Endothelial cell of hepatic sinusoid (primary cell): ENCODE measurements at regions not wholly inside any gene's neighbourhood (a gene's known extent, or its start where the extent isn't known, plus 50 kb on each side); places are given as distances from the start of the nearest gene placed in this dataset.

Experiments
- in situ Hi-C: cut with HindIII; loops from 2 replicates; pipeline ENCODE4 v1.10.0; 2017; ENCODE audit warnings: low sequenced_read_pairs

DNA sequence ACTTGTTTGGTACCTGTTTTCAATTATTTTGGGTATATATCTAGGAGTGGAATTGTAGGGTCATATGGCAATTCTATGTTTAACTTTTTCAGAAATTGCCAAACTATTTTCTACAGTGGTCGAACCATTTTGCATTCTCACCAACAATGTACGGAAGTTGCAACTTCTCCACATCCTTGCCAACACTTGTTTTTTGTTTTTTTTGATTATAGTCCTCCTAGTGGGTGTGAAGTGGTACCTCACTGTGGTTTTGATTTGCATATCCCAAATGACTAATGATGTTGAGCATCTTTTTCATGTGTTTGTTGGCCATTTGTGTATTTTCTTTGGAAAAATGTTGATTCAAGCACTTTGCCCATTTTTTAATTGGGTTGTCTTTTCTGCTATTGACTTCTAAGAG, 122.1 kb downstream of the RPS24 start:
- in situ Hi-C loops, result no loop called here

DNA sequence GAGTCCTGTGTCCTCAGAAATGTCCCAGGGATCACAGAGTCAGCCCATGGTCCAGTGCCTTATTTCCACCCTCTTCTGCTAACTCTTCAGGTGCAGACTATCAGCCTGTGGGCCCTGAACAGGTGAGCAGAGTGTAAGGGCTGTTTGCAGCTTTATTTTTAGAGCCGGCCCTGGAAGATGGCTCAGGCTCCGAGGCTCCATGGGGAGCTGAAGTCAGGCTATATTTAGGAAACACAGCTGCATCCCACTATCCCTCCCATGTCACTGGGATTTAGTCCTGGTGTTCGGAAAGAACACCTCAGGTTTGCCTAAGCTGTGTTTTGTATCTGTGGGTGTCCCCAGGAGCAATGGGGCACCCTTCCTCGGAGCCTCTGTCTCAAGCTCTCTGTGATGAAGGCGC, 126.9 kb downstream of the RPS24 start:
- in situ Hi-C loops, result no loop called here

DNA sequence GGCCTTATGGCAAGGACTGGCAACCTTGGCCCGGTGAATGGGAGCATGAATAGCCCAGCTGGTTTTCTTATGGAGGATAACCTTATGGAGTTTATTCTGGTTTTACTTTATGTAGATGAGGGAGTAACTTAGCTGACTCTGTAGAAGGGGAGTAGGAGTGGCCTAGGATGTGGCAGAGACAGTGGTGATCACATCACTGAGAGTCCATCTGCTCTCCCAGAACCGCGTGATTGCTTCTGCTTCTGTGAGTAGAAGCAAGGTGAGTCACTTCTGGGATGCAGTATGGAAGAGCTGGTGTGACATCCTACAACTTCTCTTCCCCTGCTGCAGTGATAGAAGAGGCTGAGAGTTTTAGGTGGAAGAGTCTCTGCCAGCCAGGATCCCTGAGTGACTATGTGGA, 129.2 kb downstream of the RPS24 start:
- in situ Hi-C loops, result no loop called here

DNA sequence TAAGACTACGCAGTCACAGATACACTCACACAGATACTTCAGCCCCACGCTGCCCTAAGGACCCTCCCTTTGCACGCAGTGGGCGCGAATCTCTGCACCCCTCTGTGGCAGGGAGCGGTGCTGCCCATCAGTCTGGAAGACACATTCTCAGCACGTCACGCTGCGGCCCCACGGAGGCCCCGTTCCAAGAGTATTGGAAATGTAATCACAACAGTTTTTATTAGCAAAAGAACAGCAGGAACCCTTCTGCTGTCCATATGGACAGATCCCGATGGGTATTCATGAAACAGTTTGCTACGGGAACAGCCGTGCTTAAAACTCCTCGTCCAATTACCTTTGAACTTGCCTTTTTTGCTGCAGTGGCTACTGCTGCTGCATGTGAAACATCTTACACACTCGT, 131.0 kb downstream of the RPS24 start:
- in situ Hi-C loops, result no loop called here

DNA sequence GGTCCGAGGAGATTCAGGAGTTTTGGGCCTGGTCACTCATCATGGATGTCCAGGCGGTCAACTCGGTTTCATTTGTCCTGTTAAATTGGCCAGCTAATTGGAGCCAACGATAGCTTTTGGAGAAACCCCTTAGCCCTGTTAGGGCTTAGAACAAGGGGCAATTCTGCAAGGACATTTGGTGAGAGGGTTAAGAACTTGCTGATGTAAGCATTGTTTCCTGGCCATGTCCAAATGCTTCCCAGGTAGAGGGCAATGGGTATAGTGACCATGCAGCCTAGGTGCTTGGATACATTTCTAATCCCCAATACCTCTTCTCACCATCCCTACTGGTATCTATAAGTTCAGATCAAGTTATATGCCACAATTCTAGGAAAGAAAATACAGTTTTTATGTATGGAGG, 131.5 kb downstream of the RPS24 start:
- in situ Hi-C loops, result no loop called here

DNA sequence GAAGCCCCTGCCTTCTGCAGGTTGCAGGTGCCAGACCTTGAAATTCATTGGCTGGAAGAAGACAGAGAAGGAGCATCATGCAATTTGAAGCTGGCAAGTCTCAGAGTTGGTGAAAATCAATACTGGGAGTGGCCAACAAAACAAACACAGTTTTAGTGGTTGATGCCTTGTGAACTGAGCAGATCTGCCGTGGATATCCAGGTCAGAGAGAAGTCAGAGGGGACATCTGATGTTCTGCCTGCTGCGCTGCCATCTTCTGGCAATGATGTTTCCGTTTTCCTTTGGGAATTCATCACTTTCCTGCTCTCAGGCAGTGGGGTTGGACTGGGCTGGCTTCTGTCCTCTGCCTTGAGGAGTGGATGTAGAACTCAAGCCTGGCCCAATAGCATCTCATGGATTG, 132.0 kb downstream of the RPS24 start:
- in situ Hi-C loops, result no loop called here

DNA sequence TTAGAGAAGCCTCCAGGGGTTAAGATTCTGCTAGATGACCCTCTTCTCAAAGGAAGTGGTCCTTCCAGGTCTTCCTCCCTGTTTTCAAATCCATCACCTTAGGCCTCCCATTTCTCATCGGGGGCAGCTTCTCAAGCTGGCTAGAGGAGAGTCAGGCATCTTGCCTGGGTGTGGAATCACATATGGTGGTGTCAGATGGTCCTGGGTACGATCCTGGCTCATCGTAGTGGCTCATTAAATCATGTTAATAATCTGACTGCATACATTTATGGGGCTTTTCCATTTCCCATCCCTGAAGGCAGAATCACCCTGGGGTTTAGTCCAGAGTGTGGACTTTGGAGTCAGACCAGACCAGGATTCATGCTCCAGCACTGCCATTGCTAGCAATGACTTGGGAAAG, 132.6 kb downstream of the RPS24 start:
- in situ Hi-C loops, result no loop called here

DNA sequence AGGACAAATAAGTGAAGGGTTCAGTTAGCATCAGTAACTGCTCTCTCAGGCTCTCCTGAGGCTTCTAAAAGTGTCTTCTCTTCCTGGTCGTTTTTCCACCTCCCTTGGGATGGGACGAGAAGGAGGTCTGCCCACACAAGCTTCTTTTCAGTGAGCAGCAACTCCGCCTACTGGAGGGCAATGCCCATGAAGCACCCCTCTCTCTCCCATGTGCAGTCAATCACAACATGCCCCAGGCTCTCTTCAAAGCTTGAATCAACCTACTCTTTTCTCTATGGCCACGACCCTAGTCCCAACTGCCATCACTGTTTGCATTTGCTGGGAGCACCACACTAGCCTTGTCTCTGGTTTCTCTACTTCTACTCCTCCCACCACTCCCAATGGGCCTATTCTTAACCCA, 135.6 kb downstream of the RPS24 start:
- in situ Hi-C loops, result no loop called here

DNA sequence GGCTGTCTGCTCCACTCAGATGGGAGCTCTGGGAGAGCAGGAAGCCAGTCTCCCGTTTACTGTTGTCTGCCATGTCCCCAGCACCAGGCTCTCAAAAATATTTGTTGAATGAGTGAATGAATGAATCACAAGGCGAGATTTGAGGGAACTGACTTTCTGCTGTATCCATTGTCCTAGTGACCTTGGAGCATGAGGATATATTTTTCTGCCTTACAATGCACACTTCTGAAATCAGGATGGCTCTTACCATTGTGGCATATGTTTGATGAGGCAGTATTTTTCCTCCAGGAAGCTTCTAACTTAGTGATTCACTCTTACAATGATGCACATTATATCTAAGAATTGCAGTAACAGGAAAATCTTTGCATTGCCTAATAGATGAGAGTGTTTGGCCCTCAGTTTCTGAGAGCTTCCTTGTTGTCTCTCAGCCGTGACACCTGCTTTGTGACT, 136.4 kb downstream of the RPS24 start:
- in situ Hi-C loops, result loop anchor here (10.0 kb wide), 1 partner anchor 125 kb away; no protein-coding TSS in a partner anchor

DNA sequence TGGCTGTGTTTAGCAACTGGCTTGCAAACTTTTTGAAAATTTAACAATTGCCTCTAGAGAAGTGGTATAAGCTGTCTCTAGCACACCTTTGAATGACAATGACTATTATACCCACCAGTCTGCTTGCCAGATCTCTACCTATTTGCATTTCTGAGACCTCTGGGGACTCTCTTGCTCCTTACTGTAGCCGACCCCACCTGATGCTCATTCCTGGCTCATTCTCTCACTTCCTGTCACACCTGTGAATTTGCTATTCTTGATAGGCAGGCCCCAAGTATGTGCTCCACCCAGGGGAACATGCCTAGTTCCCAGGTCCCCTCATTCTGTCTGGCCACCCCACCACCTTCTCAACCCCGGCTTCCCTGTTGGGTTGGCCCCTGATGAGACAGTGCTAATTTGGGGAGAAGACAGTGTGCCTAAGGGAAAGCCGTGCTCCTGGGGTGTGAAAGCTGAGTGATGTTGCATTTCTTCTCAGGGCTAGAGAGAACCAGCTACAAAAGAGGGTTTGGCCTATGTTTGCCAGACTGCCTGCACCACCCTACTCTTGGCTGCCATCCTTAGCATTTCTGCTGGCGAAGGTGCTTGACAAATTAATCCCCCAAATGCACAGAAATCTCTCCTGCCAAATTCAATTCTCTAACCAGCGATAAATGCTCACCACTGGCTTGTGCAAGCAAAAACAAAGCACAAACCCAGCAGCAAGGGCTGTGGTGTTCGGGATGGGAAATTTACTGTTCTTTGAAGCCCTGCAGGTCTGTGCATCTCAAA, 138.2 kb downstream of the RPS24 start:
- in situ Hi-C loops, result loop anchor here (10.0 kb wide), 1 partner anchor 127 kb away; no protein-coding TSS in a partner anchor

DNA sequence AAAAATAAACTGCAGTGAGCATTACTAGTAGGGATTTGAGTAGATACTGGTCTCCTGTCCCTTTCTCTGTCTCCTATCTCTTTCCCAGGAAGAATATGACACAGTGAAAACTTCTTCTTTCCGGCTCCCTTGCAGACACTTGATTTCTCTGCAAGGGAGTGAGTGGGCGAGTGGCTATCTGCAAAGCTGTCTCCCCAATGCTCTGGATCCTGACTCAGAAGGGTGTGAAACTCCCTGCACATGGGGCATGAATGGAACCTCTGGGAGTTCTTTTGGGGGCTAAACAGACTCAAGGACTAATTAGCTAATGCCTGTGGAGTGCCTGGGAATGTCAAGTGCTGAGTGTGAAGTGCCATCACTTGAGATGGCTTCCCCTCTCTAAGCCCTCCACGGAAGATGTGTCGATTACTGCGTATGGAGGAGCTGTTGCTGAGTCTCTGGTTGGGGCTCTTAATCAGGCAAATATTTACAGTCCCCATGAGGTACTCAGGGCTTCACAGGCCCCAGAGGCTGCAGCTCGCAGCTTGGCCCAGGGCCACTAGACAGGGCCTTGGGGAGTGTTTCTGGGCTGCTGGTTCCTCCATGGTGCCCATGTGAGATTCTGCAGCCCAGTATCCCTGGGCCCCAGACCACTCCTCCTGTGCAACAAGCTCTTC, 139.8 kb downstream of the RPS24 start:
- in situ Hi-C loops, result loop anchor here (10.0 kb wide), 1 partner anchor 129 kb away; no protein-coding TSS in a partner anchor

DNA sequence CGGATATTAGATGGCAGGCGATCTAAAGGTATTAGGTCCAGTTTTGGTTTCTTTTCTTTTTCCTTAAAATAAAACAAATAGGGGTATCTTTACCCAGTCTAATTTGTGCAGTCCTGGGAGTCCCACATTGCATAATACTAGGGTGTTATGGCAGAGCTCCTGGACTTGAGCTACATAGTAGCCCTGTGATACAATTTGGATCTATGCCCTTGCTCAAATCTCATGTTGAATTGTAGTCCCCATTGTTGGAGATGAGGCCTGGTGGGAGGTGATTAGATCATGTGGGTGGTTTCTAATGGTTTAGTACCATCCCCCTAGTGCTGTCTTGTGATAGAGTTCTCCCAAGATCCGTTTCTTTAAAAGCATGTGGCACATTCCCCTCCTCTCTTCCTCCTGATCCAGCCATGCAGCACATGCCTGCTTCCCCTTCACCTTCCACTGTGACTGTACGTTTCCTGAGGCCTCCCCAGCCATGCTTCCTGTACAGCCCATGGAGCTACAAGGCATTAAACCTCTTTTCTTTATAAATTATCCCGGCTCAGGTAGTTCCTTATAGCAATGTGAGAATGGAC, 141.9 kb downstream of the RPS24 start:
- in situ Hi-C loops, result loop anchor here (10.0 kb wide), 1 partner anchor 131 kb away; no protein-coding TSS in a partner anchor

DNA sequence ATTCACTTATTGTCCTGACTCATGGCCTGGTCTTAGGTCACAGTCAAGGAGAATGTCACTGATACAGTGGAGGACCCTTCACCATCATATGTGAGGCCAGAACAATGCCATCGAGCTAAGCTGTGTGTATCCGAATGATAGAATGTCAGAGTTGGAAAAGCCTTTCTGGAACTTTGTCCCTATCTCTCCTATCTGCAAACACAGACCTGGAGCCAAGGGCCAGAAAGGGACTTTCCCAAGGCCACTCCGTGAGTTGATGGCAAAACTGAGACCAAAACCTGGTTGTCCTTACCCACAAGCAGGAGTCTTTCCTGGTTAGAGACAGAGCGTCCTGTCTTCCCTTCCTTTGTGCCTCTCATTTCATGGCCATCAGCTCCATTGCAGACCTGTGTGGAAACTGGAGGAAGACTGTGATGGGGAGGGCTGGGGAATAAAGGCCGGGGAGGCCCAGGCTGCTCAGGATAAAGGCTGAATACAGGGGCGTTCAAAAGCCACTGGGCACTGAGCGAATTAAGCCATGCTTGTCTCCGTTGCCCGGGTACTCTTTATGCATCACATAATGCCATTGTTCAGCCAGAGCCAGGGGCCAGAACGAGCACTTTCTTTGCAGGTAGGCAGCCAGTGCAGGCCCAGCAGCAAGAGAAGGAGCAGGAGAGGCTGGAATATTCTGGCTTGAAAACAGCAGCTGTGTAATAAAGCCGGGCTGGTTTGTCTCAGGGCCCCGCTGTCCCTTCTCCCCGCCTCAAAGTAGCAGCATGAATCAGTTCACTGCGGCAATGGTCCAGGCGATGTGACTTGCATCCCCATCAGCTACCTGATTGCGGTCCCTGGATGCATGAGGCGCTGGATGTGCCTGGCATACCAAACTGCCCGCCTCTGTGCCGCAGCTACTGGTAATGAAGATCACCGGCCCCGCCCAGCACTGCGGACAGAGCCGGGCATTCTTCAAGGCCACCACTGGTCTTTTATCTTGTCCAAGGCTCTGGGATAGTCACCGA, 143.0 kb downstream of the RPS24 start:
- in situ Hi-C loops, result loop anchor here (10.0 kb wide), 1 partner anchor 132 kb away; no protein-coding TSS in a partner anchor

DNA sequence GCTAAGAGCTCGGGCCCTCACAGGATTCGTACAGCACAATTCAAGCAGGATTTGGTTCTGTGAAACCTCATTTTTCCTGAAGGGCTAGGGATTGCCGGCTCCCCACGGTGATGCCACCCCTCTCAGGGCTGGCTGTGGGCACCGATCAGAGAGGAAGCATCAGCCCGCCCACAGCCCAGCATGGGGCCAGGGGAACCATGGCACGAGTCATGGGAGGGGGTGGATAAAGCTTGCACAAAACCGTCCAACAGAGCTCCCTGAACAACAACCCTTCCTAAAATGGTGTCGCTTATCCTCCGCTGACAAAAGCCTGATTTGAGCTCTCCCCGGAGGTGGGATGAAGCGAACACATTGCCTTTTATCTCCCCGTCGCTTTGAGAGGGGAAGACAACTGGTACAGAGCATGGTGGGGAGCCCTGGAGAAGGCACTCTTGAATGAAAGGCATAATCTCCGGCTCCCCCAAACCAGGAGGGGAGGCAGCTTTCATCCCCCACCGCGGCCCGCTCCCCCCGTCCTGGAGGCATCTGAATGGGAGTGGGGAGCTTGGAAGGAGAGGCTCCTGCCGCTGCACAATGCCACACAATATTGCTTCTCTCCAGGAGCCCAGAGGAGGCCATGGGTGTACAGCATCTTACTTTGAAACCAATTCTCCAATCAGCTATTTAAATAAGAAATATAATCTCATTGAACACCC, 144.0 kb downstream of the RPS24 start:
- in situ Hi-C loops, result loop anchor here (10.0 kb wide), 1 partner anchor 133 kb away; no protein-coding TSS in a partner anchor

DNA sequence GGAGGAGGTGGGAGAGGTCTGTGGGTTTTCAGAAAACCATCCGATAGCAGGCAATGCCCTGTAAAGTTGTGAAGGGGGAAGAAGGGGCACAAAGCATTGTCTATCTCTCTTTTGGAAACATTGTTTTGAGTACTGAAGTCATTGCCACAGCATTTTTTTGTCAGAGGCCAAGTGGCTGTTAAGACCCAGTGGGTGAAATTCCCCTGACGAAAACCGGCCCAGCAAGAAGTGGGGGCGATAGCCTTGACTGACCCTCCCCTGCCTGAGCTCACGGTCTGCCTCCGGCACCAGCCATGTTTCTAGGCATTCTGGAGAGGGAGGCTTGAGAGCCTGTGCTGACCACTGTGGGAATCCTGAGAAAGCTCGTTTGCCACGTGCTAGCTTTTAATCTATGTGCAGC, 144.7 kb downstream of the RPS24 start:
- in situ Hi-C loops, result loop anchor here (10.0 kb wide), 1 partner anchor 134 kb away; no protein-coding TSS in a partner anchor

DNA sequence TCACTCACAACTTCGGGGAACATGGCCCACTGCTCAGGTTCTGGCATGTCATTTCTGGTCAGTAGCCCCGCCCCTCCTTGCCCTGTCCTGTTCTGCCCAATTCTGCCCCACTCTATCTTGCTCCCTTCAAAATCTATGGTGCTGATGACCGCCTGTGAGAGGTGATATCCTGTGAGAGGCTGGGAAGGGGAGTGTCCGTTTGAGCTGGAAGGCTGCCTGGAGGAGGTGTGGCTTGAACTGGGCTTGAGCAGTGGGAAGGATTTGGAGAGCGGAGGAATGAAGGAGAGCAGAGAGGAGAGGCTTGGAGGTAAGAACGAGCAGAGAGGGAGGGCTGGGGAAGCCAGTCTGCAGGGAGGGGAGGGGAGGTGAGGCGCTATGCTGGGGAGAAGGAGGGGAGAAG, 145.3 kb downstream of the RPS24 start:
- in situ Hi-C loops, result loop anchor here (10.0 kb wide), 1 partner anchor 134 kb away; no protein-coding TSS in a partner anchor

DNA sequence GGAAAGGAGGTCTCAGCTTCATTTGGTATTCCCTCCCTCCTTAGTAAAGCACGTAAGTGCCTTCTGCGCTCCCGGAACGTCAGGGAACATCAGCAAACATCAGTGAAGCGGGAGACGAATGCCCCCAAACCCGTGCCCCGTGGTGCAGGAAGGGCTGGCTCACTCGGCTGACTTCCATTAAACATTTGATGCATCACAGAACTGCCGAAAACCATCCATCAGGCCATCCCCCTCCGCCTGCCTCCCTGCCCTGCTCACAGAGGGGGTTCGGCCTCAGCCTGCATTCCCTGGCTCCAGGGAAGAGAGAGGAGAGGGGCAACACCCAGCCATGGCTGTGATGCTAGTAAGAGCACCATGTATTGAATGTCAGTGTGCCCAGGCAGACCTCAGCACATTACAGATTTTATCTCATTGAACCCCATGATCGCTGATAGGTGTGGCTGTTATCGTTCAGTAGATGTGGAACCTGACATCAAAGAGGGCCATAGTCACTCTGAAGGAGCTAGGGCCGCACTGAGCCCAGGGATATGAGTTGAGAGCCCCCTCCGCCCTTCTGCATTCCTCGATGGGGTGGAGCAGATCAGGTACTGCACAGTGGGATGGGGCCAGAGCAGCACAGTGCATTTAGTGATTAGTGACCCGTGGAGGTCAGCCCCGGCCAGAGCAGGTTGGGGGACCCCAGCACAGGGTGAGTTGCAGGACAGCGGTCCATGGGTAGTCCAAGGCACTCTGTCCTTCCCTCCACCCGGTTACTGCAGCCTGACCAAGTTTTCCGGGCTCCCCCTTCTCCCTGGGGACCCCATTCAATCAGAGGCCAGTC, 146.4 kb downstream of the RPS24 start:
- in situ Hi-C loops, result loop anchor here (10.0 kb wide), 1 partner anchor 135 kb away; no protein-coding TSS in a partner anchor

DNA sequence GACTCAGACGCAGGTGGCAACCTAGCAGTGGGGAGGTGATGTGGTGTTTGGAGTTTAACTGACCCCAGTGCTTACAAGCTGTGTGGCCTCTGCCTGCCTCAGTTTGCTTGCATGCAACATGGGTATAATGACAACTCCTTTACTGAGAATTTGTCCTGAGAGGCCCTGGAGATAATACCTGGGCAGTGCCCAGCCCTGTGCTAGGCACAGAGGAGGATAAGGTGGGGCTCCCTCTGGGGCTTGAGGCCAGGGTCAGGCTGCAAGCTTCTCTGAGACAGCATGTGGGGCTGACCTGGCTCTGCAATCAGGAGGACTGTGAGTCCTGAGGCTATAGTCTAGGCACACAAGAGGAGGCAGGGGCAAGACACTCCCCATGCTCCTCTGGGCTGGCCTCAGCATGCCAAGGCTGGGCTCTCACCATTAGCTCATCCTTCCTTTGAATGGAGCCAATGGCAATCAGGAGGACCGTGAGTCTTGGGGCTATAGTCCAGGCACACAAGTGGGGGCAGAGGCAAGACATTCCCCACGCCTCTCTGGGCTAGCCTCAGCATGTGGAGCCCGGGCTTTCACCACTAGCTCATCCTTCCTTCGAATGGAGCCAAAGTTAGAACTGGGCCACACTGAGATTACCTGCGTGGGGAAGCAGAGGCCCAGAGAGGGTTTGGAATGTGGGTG, 147.9 kb downstream of the RPS24 start:
- in situ Hi-C loops, result no loop called here
